Fibroblast of lung (primary cell): ENCODE measurements at regions not wholly inside any gene's neighbourhood (a gene's known extent, or its start where the extent isn't known, plus 50 kb on each side); places are given as distances from the start of the nearest gene placed in this dataset.

Experiments used
- DNase-seq, 2 donors: peaks; one replicate each; pipeline versions ENCODE4 v3.0.0 to v3.0.0-alpha.2; 2010; ENCODE audit warnings: low read depth in 2 of 2
- H2AFZ ChIP-seq: 2 replicates; pipeline ENCODE4 v1.5.1; 2012; ENCODE audit warnings: low read length, control low read depth, inconsistent platforms
- H3K27ac ChIP-seq: 2 replicates; pipeline ENCODE4 v1.5.1; 2011; ENCODE audit warnings: low read length, control low read depth; ENCODE audit not compliant: insufficient read depth
- H3K27me3 ChIP-seq: 2 replicates; pipeline ENCODE4 v1.5.1; 2011; ENCODE audit warnings: mild to moderate bottlenecking, low read length; ENCODE audit not compliant: control insufficient read depth, insufficient read depth
- H3K36me3 ChIP-seq: 2 replicates; pipeline ENCODE4 v1.5.1; 2011; ENCODE audit warnings: low read length; ENCODE audit not compliant: control insufficient read depth, insufficient read depth
- H3K4me1 ChIP-seq: 2 replicates; pipeline ENCODE4 v1.5.1; 2011; ENCODE audit warnings: low read length; ENCODE audit not compliant: control insufficient read depth, insufficient read depth; ENCODE audit errors: extremely low read depth
- H3K4me2 ChIP-seq: 2 replicates; pipeline ENCODE4 v1.5.1; 2011; ENCODE audit warnings: low read length, control low read depth; ENCODE audit not compliant: insufficient read depth; ENCODE audit errors: extremely low read depth
- H3K4me3 ChIP-seq, 4 experiments: fragments of 200-600 bp in 1 of 4; sonication (generic) in 1 of 4; replicated peaks in 1 of 4; 2 replicates each; pipeline ENCODE4 v1.5.1; 2011 to 2016; ENCODE audit warnings: low read length in 4 of 4, low read depth in 3 of 4, mild to moderate bottlenecking in 3 of 4, control low read depth in 2 of 4, inconsistent platforms in 1 of 4, mixed read lengths in 1 of 4; ENCODE audit not compliant: insufficient read depth in 1 of 4; ENCODE audit errors: control extremely low read depth in 1 of 4
- H3K79me2 ChIP-seq: 2 replicates; pipeline ENCODE4 v1.5.1; 2012; ENCODE audit warnings: mild to moderate bottlenecking, low read length, inconsistent platforms; ENCODE audit not compliant: control insufficient read depth, insufficient read depth
- H3K9ac ChIP-seq: 2 replicates; pipeline ENCODE4 v1.5.1; 2011; ENCODE audit warnings: mild to moderate bottlenecking, low read length, control low read depth; ENCODE audit not compliant: insufficient read depth
- H3K9me3 ChIP-seq: 2 replicates; pipeline ENCODE4 v1.5.1; 2012; ENCODE audit warnings: low read depth, low read length; ENCODE audit not compliant: control insufficient read depth, insufficient read depth
- H4K20me1 ChIP-seq: 2 replicates; pipeline ENCODE4 v1.5.1; 2011; ENCODE audit warnings: low read length; ENCODE audit not compliant: control insufficient read depth, insufficient read depth; ENCODE audit errors: extremely low read depth
- EZH2 ChIP-seq: IDR thresholded peaks from 2 replicates; pipeline ENCODE4 v1.5.1; 2012; ENCODE audit warnings: low read length, control low read depth, mild to moderate bottlenecking; ENCODE audit errors: missing control alignments
- TF ChIP-seq, protein P1 (sequence below), 2 donors: IDR thresholded peaks in 1 of 2; conservative IDR thresholded peaks in 1 of 2; 1 replicate in 1 of 2; 2 replicates in 1 of 2; pipeline ENCODE4 v1.5.1; 2011 to 2012; ENCODE audit warnings: low read length in 2 of 2, control low read depth in 1 of 2, inconsistent platforms in 1 of 2, low read depth in 1 of 2, mild to moderate bottlenecking in 1 of 2

DNA sequence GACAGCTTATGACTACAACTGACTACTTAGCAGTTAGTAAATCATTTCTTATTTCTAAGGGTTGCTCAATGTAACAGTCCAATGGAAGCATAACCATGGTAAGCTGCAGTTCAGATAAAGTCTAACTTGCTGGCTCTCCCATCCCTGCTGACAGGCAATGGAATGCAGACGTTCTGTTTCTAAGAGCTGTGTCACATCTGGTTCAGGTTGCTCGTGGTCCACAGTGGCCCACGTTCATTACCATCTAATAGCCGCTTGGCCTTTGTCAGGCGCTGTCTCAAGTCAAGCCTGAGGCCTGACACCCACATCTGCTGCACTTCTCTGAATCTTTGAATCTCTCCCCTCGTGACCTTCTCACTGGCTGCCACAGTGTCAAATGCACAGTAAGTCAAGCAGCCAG, 240.8 kb downstream of the FGFR2 start:
- no peaks in the 10 kb centered on the region for H3K79me2 ChIP-seq
- H3K9me3 ChIP-seq = no peaks in the 10 kb centered on the region
- no peaks in the 10 kb centered on the region for H3K4me1 ChIP-seq
- no peaks in the 10 kb centered on the region for H3K27me3 ChIP-seq
- H4K20me1 ChIP-seq = no peaks in the 10 kb centered on the region
- no peak overlapping the region for H3K4me2 ChIP-seq
- TF ChIP-seq, protein P1, sequence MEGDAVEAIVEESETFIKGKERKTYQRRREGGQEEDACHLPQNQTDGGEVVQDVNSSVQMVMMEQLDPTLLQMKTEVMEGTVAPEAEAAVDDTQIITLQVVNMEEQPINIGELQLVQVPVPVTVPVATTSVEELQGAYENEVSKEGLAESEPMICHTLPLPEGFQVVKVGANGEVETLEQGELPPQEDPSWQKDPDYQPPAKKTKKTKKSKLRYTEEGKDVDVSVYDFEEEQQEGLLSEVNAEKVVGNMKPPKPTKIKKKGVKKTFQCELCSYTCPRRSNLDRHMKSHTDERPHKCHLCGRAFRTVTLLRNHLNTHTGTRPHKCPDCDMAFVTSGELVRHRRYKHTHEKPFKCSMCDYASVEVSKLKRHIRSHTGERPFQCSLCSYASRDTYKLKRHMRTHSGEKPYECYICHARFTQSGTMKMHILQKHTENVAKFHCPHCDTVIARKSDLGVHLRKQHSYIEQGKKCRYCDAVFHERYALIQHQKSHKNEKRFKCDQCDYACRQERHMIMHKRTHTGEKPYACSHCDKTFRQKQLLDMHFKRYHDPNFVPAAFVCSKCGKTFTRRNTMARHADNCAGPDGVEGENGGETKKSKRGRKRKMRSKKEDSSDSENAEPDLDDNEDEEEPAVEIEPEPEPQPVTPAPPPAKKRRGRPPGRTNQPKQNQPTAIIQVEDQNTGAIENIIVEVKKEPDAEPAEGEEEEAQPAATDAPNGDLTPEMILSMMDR (conservative IDR thresholded peaks at IDR 0.05 in 1 of 2, IDR thresholded peaks at IDR 0.05 in 1 of 2; ENCODE audit: low read depth in 1 of 2, low read length in 2 of 2) = no peak
- no peak for TF ChIP-seq EZH2
- no peaks in the 10 kb centered on the region for H3K36me3 ChIP-seq
- H3K27ac ChIP-seq = no peak overlapping the region
- H2AFZ ChIP-seq = no peak overlapping the region
- H3K4me3 ChIP-seq = no peak overlapping the region
- no peak for DNase-seq
- H3K9ac ChIP-seq = no peak overlapping the region

DNA sequence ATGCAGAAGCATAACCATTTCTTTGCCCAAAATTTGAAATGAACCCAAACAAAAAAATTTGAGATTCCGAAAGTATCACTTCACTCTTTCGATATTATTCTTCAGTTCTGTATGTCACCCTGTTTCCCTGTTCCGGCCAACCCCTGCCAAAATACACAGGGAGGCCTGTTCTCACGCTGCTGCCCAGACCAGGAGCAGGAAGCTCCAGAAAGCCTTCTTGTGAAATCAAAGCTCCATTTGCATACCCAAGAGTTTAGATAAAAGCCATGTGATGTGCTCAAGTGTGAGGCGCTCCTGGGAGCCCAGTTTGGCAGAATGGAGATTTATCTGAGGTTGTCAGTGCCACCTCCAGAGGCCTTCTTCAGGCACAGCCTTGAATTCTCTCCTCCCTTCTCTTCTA, 236.2 kb downstream of the FGFR2 start:
- Histone ChIP-seq H2AFZ (no peak overlapping the region), H3K9ac (no peak overlapping the region), H3K9me3 (no peaks in the 10 kb centered on the region), H3K27ac (no peak overlapping the region), H3K79me2 (no peaks in the 10 kb centered on the region), H4K20me1 (no peaks in the 10 kb centered on the region), H3K36me3 (no peaks in the 10 kb centered on the region), H3K4me1 (no peaks in the 10 kb centered on the region), H3K4me3 (no peak overlapping the region), H3K27me3 (no peaks in the 10 kb centered on the region), H3K4me2 (no peak overlapping the region)
- DNase-seq = no peak
- TF ChIP-seq, protein P1 (conservative IDR thresholded peaks at IDR 0.05 in 1 of 2, IDR thresholded peaks at IDR 0.05 in 1 of 2; ENCODE audit: low read depth in 1 of 2, low read length in 2 of 2) = no peak
- TF ChIP-seq EZH2 = no peak

DNA sequence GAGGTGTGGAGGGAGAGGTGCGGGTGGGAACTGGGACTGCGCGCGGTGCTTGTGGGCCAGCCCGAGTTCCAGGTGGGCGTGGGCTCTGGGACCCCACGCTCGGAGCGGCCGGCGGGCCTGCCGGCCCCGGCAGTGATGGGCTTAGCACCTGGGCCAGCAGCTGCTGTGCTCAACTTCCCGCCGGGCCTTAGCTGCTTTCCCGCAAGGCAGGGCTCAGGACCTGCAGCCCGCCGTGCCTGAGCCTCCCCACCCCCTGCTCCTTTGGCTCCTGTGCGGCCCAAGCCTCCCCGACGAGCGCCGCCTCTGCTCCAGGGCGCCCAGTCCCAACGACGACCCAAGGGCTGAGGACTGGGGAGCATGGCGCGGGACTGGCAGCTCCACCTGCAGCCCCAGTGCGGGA, 232.7 kb downstream of the FGFR2 start:
- TF ChIP-seq EZH2 = no peak
- TF ChIP-seq, protein P1 (conservative IDR thresholded peaks at IDR 0.05 in 1 of 2, IDR thresholded peaks at IDR 0.05 in 1 of 2; ENCODE audit: low read depth in 1 of 2, low read length in 2 of 2) = no peak

More for the DNA sequence above, 232.7 kb downstream of the FGFR2 start:
- Histone ChIP-seq H3K4me1 (no peaks in the 10 kb centered on the region), H3K4me3 (no peak overlapping the region), H3K4me2 (no peak overlapping the region), H4K20me1 (no peaks in the 10 kb centered on the region), H3K9me3 (no peaks in the 10 kb centered on the region), H3K27me3 (no peaks in the 10 kb centered on the region), H3K9ac (no peak overlapping the region), H2AFZ (no peak overlapping the region), H3K79me2 (no peaks in the 10 kb centered on the region), H3K36me3 (no peaks in the 10 kb centered on the region), H3K27ac (no peak overlapping the region)
- DNase-seq = no peak
